DMS 273 treated with DMSO at 0.1 percent for 48 hours (cell line): ENCODE measurements at regions not wholly inside any gene's neighbourhood (a gene's known extent, or its start where the extent isn't known, plus 50 kb on each side); places are given as distances from the start of the nearest gene placed in this dataset.
"Not testable (repeated sequence)": the region's sequence is repeated elsewhere in the genome, so short reads cannot be mapped to it uniquely, and the experiment has no call there.

Experiments
- DNase-seq: peaks from one replicate; lab custom pipeline; 2025; lab: John Stamatoyannopoulos, UW

GRCh38 chr11:81420668-81421250 is 1312.9 kb downstream of the FAM181B start:
- no peak for DNase-seq

- DNase-seq = no peak
Measured at GRCh38 chr11:81397316-81397715, 1336.3 kb downstream of the FAM181B start.

- DNase-seq = no peak
Measured at GRCh38 chr11:81394311-81394710, 1339.4 kb downstream of the FAM181B start.

DNA sequence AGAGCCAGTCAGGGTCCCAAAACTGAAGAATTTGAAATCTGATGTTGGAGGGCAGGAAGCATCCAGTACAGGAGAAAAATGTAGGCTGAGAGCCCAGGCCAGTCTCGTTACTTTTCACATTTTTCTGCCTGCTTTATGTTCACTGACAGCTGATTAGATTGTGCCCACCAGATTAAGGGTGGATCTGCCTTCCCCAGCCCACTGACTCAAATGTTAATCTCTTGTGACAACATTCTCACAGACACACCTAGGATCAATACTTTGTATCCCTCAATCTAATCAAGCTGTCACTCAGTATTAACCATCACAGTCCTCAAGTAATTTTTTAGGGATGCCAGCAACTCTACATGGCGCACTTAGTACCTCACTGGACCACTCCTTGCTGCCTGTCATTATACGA is 1345.3 kb downstream of the FAM181B start:
- DNase-seq = no peak

DNA sequence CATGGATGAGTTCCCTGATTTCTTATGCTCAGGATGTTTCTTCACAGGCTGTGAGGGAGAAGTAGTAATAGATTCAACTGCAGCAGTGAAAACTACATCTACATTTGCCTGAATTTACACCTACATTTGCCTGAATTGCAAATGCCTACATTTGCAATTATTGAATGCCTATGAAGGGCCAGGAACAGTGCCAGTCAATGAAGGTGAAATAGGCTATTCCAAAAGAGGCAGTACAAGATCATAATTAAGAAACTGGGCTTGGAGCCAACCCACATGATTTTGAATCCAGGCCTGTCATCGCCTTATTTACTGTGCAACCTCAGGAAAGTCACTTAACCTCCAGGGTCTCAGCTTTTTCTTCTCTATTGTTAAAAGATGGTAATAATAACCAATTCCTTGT is 1353.3 kb downstream of the FAM181B start:
- DNase-seq = no peak

DNA sequence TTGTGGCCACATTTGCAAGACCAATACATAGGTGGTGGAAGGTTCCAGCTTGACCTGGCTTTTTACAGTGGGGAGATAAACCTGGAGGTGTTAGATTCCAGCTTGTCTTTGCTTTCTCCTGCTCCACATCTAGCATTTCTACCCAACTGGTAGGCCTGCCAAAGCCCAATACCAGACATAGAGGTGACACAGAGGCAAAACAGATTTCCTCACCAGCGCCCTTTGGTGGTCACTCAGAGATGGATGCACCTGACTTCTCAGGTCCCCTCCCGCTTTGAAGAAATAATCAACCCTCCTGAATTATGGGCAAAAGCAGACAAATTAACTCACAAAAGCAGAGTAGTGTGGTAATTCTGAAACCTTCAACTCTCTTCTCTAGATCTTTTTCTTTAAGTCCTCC is 1356.2 kb downstream of the FAM181B start:
- no peak for DNase-seq

DNA sequence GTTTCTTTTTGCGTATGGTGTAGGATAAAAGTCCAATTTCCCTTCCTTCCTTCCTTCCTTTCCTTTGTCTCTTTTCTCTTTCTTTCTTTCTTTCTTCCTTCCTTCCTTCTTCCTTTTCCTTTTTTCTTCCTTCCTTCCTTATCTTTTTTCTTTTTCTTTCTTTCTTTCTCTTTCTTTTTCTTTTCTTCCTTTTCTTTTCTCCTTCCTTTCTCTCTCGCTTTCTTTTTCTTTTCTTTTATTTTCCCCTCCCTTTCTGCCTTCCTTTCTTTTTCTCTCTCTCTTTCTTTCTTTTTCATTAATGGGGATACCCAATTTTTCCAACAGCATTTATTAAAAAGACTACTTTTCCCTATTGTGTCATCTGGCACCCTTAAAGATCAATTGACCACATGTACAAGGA is 1359.7 kb downstream of the FAM181B start:
- no peak for DNase-seq

DNA sequence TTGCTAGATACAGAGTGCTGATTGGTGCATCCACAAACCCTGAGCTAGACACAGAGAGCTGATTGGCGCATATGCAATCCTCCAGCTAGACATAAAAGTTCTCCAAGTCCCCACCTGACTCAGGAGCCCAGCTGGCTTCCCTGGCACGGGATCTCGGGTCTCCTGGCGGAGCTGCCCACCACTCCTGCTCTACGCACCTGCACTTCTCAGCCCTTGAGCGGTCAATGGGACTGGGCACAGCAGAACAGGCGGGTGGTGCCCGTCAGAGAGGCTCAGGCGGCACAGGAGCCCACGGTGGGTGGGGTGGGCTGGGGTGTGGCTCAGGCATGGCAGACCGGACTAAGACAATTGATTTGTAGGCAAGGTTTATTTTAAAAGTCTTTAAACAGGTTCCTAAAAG is 1365.5 kb downstream of the FAM181B start:
- DNase-seq = no peak

DNA sequence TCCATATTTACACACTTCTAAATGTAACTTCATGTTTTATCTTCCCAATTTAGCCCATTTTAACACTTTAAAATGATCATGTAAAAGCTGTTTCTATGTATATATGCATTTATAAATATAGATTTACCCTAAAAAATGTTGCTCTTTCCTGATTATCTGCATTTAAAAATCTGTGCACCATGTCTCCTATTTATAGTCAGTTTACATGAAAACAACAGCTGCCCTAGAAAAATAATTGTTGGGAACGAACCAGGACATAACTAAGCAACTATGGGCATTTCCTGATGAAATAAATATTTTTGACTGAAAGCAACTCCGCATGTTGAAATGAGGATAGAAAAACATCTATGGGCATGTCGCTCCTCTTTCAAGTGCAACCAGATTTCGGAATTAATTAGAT is 1368.2 kb downstream of the FAM181B start:
- no peak for DNase-seq

DNA sequence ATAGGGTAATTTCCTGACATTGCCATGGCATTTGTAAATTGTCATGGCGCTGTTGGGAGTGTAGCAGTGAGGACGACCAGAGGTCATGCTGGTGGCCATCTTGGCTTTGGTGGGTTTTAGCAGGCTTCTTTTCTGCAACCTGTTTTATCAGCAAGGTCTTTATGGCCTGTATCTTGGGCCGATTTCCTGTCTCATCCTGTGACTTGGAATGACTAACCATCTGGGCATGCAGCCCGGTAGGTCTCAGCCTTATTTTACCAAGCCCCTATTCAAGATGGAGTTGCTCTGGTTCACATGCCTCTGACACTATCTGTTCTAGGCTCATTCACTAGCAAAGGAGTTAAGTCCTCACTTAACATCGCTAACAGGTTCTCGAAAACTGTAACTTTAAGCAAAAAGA is 1374.2 kb downstream of the FAM181B start:
- no peak for DNase-seq

- DNase-seq = no peak
Measured at GRCh38 chr11:81345609-81346008, 1388.1 kb downstream of the FAM181B start.

- no peak for DNase-seq
Measured at GRCh38 chr11:81342966-81343365, 1390.7 kb downstream of the FAM181B start.

DNA sequence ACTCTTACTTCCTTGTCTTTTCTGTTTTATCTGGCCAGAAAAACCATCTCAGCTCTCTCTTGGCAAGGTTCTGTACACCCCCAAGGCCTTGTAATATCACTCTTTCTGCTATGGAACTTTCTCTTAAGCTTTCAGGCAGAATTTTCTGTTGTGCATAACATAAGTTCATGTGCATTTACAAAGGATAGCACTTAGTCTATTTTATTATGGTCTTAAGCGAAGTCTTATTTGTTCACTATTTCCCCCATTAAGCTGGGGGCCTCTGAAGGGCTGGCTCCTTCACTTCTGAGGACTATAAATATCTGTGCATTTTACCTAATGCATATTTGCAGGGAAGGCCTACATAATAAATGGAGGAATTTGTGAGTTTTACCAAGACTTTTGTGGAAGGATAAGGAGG is 1393.4 kb downstream of the FAM181B start:
- DNase-seq = no peak

DNA sequence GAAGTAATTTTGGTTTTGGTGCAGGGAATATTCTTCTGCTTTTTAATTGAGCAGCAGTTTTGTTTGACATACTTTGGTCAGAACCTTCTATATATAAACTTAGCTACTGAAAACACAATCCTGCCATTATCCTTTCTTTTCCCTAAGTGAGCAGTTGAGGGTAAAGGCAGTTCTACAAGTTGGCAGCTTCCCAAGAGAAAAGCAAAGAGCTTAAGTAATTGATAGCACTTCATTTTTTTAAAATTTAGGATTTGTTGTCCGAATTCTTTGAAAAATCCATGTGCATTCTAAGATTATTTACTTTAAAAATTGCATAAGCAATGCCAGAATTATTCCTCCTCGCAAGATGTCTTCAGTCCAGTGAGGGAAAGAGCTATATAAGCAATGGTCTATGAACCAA is 1394.1 kb downstream of the FAM181B start:
- no peak for DNase-seq

DNA sequence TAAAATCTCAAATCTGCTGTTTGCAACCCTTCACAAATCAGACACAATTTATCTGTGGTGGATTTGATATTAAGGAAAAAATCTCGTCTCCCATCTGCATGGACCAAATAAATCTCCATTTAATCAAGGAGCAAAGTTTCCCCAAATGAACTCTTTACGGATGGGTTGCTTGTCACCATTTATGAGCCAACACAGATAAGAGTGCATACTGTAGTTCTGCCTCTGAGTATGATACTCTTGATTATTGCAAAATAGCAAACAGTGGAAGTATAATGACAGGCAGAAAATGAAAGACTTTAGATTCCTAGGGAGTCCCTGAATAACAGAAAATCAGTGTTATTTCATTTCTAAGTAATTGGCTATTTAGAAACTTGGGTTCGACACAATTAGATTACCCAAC is 1395.9 kb downstream of the FAM181B start:
- DNase-seq = no peak

- DNase-seq = no peak
Measured at GRCh38 chr11:81332276-81332675, 1401.4 kb downstream of the FAM181B start.

DNA sequence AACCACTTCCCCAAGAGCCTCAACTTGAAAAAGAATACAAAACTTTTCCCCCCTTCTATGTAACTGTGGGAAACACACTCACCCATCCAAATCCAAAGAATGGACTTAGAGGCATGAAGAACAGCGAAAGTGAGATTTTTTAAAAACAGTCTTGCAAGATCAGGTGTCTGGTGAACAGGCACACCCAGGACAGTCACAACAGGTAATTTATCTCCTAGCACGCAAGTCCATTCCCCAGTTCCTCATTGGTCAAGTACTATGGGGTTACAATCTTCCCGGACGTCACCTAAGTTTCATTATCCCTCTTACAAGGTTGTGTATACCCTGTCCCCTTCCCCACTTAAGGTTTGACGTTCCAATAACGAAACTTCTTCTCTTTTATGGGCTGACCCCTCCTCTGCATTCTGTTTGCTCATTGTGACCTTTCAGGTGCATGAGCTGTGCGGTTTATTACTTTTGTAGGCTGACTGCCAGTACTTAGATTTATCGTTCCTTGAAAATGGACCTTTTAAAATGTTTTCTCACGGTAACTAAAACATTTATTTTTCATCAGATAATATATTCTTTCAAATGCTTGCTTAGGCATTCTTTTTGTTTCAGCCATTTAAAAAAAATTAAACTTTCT is 1401.9 kb downstream of the FAM181B start:
- DNase-seq = no peak

DNA sequence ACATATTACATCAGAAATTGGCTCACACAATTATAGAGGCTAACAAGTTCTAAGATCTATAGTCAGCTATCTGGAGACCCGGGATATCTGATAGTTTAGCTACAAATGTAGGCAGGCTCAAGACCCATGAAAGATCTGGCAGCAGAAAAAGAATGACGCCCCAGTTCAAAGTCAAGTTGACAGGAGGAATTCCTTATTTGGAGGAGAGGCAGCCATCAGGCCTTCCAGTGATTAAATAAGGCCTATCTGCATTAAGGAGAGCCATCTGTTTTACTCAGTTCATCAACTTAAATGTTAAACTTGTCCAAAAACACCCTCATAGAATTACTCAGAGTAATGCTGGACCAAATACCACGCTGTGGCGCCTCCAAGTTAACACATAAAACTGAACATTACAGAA is 1402.6 kb downstream of the FAM181B start:
- no peak for DNase-seq

DNA sequence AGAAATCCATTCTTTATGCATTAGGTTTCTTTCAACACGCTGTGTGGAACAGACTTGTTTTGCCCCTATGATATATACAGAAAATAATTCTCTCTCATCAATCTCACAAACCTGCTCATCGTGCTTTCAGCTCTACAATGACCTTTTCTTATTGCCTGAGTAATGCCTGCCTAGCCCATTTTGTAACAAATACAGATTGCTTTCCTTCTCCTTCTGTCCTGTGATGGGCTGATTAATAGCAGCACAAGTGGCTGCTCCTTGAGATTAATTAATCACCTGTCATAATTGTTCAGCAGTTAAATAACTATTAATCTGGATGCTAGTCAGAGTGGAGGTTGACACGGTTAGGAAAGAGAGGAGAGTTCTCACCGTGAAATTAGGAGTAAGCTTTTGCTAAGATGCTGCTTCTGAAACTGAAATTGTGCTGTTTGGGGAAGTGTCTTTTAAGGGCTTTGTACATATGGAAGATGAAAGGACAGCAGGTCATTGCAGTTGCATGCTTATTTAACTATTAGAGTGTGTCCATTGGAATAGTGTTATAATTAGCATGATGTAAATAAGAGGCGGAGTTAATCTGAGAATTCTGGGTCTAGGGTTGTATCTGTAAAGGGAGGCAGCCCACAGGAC is 1430.5 kb downstream of the FAM181B start:
- DNase-seq = no peak

GRCh38 chr11:81301166-81301830 is 1432.4 kb downstream of the FAM181B start:
- no peak for DNase-seq

- DNase-seq = no peak
Measured at GRCh38 chr11:81286959-81287358, 1446.7 kb downstream of the FAM181B start.

GRCh38 chr11:81286550-81286949 is 1447.1 kb downstream of the FAM181B start:
- no peak for DNase-seq

DNA sequence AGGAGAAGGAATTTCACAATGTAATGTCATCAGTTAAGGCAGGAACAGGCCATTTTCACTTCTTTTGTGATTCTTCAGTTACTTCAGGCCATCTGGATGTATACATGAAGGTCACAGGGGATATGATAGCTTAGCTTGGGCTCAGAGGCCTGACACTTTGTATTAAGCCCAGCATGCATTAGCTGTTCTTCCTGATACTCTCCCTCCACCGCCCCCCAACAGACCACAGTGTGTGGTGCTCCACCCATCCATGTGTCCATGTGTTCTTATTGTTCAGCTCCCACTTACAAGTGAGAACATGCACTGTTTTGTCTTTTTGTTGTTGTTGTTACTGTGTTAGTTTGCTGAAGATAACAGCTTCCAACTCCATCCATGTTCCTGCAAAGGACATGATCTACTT is 1453.4 kb downstream of the FAM181B start:
- not testable (repeated sequence) for DNase-seq
